Left lobe of liver (tissue), 2 donors: ENCODE measurements at regions not wholly inside any gene's neighbourhood (a gene's known extent, or its start where the extent isn't known, plus 50 kb on each side); places are given as distances from the start of the nearest gene placed in this dataset.
A peak's percentile ranks its signal among the peaks of the same experiment; 100 is the strongest.

Experiments used
- ATAC-seq: fragments of 200-7000 bp; cut with Tn5 transposase; one replicate; pipeline ENCODE4 v1.9.1; 2020; ENCODE audit warnings: mild to moderate bottlenecking, moderate library complexity
- DNase-seq: peaks from one replicate; pipeline ENCODE4 v3.0.0-alpha.2; 2020; ENCODE audit warnings: low spot score
- donor health status: DM: no; HTN: no; CAD: no; lungs with moderate emphysema.
- donor health status: DM: no; HTN: yes; CAD: no.

GRCh38 chr12:42774238-42774637 is 184.7 kb upstream of the PRICKLE1 start:
- no peak for DNase-seq
- no peak for ATAC-seq

GRCh38 chr12:42770261-42770660 is 180.7 kb upstream of the PRICKLE1 start:
- DNase-seq: no peak
- ATAC-seq: no peak

- ATAC-seq (no peak), DNase-seq (no peak)
These were observed 179.9 kb upstream of the PRICKLE1 start for GRCh38 chr12:42769455-42769854.

GRCh38 chr12:42767998-42768397 is 178.5 kb upstream of the PRICKLE1 start:
- no peak for DNase-seq
- no peak for ATAC-seq

GRCh38 chr12:42767326-42767954 is 177.9 kb upstream of the PRICKLE1 start:
- ATAC-seq: no peak

GRCh38 chr12:42766754-42767153 is 177.2 kb upstream of the PRICKLE1 start:
- ATAC-seq (no peak), DNase-seq (no peak)

More at GRCh38 chr12:42767326-42767954, 177.9 kb upstream of the PRICKLE1 start:
- DNase-seq: no peak

- no peak for ATAC-seq
These were observed 176.5 kb upstream of the PRICKLE1 start for GRCh38 chr12:42766026-42766425.

GRCh38 chr12:42763682-42764081 is 174.1 kb upstream of the PRICKLE1 start:
- ATAC-seq (no peak), DNase-seq (no peak)

More at GRCh38 chr12:42766026-42766425, 176.5 kb upstream of the PRICKLE1 start:
- DNase-seq: no peak

- DNase-seq: no peak
These were observed 172.9 kb upstream of the PRICKLE1 start for GRCh38 chr12:42762395-42762925.

GRCh38 chr12:42761601-42762350 is 172.2 kb upstream of the PRICKLE1 start:
- no peak for DNase-seq
- no peak for ATAC-seq

More at GRCh38 chr12:42762395-42762925, 172.9 kb upstream of the PRICKLE1 start:
- no peak for ATAC-seq

GRCh38 chr12:42761086-42761485 is 171.5 kb upstream of the PRICKLE1 start:
- no peak for DNase-seq

GRCh38 chr12:42760550-42760949 is 171.0 kb upstream of the PRICKLE1 start:
- DNase-seq (no peak), ATAC-seq (no peak)

More at GRCh38 chr12:42761086-42761485, 171.5 kb upstream of the PRICKLE1 start:
- ATAC-seq: no peak

- ATAC-seq: peak; percentile 62
- peak; percentile 48 for DNase-seq
These were observed 170.2 kb upstream of the PRICKLE1 start for GRCh38 chr12:42759622-42760273.

- ATAC-seq: no peak
- DNase-seq: no peak
These were observed 169.3 kb upstream of the PRICKLE1 start for GRCh38 chr12:42758806-42759205.

- ATAC-seq (no peak), DNase-seq (no peak)
These were observed 168.1 kb upstream of the PRICKLE1 start for GRCh38 chr12:42757624-42758119.

GRCh38 chr12:42756841-42757623 is 167.5 kb upstream of the PRICKLE1 start:
- no peak for DNase-seq
- no peak for ATAC-seq

- ATAC-seq: no peak
- no peak for DNase-seq
These were observed 160.8 kb upstream of the PRICKLE1 start for GRCh38 chr12:42750356-42750755.

GRCh38 chr12:42749239-42749638 is 159.7 kb upstream of the PRICKLE1 start:
- ATAC-seq: no peak
- no peak for DNase-seq

GRCh38 chr12:42744539-42745182 is 155.1 kb upstream of the PRICKLE1 start:
- ATAC-seq (no peak), DNase-seq (no peak)

GRCh38 chr12:42742716-42743115 is 153.2 kb upstream of the PRICKLE1 start:
- no peak for ATAC-seq
- DNase-seq: no peak
